Stimulated activated CD4-positive, alpha-beta T cell treated with anti-CD3 and anti-CD28 coated beads, Interleukin-4, amount 100 ng/mL, for 24 hours (primary cell): ENCODE measurements at regions not wholly inside any gene's neighbourhood (a gene's known extent, or its start where the extent isn't known, plus 50 kb on each side); places are given as distances from the start of the nearest gene placed in this dataset.
A peak's percentile ranks its signal among the peaks of the same experiment; 100 is the strongest.
"Not testable (repeated sequence)": the region's sequence is repeated elsewhere in the genome, so short reads cannot be mapped to it uniquely, and the experiment has no call there.

Experiments used
- DNase-seq: peaks from one replicate; pipeline ENCODE4 v3.0.0-alpha.2; 2020

DNA sequence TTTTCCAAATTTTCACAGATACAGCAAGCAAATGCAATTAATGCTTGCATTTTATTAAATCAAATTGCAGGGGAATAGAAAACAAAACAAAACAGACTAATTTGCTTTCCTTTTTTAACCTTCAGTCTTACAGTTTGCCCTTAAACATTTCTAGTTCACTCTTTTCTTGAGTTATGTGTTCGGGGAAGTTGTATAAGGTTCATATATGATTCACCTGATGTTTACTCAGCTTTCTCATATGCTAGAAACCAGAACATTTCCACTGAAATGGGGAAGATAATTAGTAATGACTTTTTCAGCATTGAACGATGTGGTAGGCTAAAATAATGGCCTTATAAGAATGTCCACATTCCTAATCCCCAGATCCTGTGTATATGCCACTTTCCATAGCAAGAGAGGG lies 176.2 kb upstream of the NBPF9 start:
- DNase-seq = not testable (repeated sequence)

DNA sequence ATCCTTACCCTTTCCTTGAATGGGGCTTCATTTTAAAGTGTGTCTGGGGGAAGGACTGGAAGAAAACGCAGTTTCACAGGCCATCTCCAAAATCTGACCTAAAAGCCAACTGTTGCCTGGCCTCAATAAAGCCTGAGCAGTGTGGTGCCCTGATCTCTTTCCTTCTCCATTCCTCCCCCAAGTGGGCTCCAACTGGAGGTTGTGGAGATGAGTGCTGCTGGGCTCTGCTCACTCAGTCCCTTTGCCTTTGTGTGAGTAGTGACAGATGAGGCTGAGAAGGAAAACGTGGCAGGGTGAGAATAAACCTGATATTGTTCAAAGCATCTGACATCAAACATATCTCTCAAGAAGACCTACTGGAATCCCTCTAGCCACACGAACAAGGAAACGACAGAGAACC lies 181.4 kb upstream of the NBPF9 start:
- not testable (repeated sequence) for DNase-seq

DNA sequence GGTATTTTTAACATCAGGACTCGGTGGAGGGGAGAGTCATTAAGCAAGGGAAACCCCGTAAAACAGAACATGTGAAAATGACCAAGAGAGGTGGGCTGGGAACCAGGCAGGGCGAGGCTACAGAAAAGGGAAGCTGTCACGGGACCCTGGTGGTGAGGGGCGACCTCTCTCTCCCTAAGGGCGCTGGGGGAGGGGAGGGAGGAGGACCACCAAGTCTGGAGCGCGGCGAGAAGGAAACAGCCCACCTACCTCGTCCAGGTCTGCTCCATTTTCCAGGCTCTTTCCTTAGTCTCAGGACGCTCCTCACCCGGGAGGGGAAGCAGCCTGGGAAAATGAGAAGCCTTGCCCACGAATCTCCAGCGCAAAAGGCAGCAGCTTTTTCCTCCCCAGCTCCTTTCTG lies 181.9 kb upstream of the NBPF9 start:
- DNase-seq = not testable (repeated sequence)

DNA sequence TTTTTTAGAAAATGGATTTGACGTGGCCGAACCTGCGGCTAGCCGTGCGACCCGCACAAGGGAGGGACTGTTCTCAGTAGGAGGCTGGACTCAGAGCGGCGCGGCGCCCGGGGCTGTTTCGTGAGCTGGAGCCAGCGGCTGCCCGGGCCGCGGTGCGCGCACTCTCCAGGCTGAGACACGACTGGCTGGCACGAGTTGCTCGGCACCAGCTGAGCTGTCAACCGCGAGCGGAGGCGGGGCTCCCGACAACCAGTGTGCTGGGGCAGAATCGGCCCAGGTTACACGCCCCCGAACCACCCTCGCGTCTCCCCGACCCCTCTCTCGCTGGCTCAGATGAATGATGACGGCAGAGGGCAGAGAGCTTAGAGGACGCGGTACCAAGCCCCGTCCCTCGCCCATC lies 182.3 kb upstream of the NBPF9 start:
- peak; percentile 7 for DNase-seq

DNA sequence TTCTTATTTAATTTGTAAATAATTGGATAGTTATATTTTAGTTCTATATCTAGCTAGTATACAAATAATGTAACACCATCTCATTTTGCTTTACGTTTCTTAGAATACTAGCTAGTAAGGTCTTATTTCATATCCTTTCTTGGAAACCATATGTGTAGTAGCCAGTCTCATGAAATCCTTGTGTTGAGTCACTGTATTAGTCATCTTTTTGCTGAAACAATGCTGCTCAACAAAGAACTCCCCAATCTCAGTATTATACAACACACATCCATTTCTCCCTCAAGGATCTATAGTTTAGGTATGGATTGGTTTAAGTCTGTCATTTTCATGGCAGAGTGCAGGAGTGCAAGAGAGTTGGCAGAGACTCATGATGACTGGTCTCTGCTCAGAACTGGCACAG lies 185.2 kb upstream of the NBPF9 start:
- not testable (repeated sequence) for DNase-seq

DNA sequence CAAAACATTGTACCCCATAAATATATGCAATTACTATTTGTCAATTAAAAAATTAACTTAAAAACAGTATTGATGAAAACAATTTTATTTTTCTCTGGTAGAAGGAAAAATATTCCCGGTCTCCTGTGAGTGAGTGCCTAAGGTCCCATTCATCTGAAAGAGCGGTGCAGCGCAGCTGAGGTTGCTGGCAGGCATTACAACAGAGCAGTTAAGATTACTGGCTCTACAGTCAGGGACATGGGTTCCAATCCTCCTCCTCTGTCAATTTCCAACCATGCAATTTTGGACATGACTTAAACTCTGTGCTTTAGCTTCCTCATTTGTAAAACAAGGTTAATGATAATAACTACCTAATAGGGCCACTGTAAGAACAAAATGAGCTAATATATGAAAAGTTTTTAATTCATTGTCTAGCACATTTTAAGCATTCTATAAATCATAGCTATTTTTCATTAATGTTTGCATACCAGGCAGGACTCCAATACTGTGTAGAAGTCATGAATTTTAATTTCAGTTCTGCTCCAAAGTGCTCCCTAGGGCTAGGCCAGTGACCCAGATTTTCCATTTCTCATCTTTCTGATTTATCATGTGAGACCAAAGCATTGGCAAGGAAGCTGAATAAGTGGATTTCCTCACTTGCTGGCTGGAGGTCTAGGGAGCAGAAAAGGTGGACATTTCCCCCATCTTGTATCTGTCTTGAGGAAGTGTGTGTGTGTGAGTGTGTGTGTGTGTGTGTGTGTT lies 174.2 kb upstream of the NBPF19 start:
- DNase-seq = not testable (repeated sequence)

DNA sequence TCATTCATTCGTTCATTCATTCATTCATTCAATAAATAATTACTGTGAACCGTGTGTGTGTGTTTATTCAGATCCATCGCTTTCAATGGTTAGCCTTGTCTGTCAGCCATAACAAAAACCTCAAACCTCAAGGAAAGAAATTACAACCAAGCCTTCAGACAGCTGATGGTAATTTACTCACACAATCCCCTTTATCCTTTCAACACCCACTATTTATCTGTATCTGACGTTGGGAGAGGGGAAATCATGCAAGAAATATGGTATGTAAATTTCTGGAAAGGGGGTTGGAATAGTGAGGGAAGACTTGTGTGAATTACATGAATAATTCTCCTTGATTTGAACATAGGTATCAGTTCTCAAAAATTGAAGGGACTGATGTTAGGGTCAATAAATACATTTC lies 173.6 kb upstream of the NBPF19 start:
- not testable (repeated sequence) for DNase-seq

DNA sequence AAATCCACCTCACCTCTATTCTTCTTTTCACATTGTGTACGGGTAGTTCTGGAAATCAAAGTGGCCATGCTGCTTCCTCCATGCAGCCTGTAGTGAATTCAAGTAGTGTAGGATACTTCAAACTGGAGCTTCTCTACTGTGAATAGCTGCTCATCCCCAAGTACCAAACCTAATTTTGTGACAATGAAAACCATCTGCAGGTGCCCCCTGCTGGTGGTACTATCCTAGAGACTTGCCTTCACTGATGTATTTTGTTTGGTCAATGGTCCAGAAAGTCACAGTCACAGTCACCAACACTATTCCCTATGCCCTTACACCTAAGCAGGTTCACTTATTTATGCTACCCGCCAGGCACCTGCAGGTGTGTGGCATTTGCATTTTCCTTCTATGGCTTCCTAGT lies 170.0 kb upstream of the NBPF19 start:
- DNase-seq = not testable (repeated sequence)

DNA sequence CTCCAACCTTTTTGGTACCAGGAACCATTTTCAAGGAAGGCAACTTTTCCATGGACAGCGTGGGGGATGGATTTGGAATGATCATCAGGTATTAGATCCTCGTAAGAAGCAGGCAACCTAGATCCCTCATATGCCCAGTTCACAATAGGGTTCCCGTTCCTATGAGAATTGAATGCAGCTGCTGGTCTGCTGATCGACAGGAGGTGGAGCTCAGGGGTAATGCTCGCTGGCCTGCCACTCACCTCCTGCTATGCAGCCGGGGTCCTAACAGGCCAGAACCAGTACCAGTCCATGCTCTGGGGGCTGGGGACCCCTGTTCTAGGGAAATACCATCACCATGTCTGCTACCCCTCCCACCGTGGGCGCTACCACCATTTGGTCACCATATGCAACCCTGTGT lies 167.2 kb upstream of the NBPF19 start:
- not testable (repeated sequence) for DNase-seq

DNA sequence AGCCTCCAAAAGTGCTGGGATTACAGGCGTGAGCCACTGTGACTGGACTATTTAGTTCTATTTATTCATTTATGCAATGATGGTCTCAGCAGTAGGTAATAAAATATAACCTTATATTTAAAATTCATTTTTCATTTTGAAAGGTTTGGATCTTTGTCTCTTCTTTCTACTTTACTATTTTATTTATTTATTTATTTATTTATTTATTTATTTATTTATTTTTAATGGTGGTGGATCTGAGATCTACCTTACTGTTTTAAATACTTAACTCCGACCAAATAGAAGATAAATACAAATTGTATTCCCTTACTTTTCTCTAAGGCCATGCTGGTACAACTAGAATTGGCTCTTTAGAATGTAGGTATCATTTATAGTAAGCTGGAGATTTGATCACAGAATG lies 159.9 kb upstream of the NBPF19 start:
- DNase-seq = not testable (repeated sequence)

DNA sequence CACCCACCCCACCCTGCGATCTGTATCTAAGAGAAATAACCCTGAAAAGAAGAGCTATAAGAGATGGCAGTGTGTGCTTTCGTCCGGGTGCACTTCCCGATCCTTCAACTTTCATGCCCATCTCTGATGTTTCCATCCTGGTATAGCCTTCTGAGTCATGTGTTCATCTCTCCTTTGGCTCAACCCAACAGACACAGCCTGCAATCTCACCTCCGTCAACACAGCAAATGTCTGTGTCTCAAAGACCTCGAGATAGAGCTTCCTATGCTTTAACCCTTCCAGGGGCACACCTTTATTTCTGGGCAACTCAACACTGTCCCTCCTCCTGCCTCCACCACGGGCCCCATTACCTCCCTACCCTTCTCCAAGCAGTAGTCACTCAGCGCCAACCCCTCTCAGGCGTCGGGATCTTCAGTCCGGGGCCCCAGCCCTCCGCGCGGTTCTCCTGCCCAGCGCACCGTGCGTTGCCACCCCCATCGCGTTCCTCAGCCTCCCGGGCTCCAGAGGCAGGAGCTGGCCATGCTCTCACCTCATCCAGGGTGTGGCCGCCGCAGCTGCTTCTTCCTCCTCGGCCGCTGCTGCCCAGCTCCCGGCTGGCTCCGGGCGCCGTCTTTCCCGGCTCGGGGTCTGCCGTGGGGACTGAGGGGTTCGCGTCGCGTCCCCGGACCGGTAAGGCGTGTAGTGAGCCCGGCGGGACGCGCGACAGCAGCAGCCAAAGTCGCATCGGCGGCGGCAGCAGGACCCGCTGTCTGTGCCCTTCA lies 153.7 kb upstream of the NBPF19 start:
- not testable (repeated sequence) for DNase-seq

DNA sequence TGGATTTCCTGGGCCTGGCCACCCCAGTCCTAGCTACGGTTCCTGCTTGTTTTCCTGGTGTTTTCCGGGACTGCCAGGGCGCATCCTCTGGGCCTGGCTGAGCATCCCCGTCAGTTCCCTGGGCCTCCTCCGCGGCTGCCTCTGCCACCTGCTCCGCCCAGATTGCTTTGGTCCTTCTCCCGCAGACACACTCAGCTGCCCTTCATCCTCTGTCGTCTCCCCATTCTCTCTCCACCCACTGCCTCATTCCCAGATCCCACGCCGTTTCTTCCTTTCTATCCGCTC lies 153.2 kb upstream of the NBPF19 start:
- DNase-seq = not testable (repeated sequence)

DNA sequence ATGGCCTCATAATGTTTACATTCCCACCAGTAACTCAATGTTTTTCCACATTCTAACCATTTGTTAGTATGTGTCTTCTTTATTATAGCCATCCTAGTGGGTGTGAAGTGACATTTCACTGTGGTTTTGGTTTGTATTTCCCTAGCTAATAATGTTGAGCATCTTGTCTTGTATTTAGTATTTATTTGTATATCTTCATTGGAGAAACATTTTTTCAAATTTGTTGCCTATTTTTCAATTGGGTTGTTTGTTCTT lies 144.8 kb upstream of the NBPF19 start:
- DNase-seq = not testable (repeated sequence)

DNA sequence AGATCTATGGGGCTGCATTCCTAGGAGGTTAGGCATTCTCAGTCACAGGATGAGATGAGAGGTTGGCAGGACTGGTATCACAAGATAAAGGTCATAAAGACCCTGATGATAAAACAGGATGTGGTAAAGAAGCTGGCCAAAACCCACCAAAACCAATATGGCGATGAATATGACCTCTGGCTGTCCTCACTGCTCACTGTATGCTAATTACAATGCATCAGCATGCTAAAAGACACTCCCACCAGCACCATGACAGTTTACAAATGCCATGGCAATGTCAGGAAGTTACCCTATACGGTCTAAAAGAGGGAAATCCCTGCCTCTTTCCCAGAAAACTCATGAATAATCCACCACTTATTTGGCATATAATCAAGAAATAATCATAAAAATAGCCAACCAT lies 138.8 kb upstream of the NBPF19 start:
- not testable (repeated sequence) for DNase-seq

DNA sequence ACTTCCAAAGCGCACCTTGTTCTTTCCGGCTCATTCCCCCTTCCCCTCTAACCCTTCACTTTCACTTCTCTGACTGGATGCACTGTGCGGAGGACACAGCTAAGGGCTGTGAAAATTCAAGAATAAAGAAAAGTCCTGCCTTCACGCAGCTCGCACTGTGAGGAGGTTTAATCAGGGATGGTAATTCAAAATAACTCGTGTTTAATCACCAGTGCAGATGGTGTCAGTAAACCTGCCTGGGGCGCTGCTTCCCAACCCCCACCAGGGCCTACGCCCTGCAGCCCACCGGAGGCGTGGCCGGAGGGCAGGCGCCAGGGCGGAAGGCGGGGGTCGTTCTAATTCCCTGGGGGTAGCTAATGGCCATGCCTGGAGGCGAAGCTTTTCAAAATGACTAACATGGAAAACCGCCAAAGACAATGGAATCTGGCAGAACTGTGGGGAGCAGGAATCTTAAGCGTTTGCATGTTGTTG lies 136.6 kb upstream of the NBPF19 start:
- DNase-seq = not testable (repeated sequence)

DNA sequence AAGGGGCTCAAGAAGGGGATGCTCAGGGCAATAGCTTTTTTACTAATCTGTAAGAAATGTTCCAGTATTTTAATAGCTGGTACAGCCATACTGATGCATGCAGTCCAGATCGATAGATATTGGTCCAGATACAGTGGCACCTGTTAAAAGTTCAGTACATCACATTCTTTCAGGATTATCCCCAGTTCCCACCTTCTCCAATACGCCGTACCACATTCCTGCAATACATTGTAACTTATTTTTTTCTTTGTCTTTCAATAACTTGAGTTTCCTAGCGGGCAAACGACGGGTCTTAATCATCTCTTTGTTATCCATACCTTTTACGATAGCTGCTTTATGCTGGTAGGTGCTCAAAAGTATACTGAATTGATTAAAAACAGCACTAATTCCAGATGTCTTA lies 136.1 kb upstream of the NBPF19 start:
- not testable (repeated sequence) for DNase-seq

DNA sequence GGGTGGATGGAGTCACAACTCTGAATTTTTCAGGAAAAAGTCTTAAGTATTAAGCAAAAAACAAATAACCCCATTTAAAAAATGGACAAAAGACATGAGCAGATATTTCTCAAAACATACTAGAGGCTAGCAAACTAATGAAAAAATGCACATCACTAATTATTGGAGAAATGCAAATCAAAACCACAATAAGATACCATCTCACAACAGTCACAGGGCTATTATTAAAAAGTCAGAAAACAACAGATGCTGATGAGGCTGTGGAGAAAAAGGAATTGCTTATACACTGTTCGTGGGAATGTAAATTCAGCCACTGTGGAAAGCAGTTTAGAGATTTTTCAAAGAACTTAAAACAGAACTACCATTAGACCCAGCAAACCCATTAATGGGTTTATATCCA lies 125.4 kb upstream of the NBPF19 start:
- DNase-seq = not testable (repeated sequence)

DNA sequence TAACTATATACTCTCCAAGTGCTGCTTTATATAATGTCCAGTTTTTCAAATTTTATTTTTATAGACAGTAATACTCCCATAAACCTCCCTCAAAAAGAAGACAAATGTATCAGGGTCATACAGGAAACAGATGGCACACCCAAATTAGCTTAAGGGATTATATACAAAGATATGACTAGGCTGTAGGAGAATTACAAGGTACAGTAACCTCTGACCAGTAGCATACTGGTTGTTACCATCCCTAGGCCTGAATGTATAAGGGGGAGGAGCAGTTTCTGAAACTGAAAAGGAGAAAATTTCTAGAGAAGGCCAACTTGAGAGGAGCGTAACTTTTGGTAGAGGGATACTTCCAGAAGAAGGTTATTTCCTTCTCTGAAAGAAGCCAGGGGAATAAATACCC lies 122.6 kb upstream of the NBPF19 start:
- not testable (repeated sequence) for DNase-seq

DNA sequence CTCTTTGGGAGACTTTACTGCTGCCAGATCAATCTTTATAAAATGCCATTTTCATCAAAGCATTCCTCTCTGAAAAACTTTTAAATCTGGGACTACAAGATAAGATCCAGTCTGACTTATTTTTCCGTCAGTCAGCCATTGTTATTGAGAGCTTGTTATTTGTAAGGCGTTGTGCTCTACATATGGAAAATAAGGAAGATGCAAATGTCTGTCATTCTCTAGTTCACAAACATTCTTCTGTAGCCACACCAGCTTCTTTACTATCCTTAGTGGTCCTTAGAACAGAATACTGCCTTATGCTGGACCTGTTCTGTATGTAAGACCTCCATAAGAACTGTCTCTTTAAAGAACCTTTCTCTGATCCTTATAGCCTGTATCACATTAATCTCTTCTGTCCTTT lies 120.3 kb upstream of the NBPF19 start:
- DNase-seq = not testable (repeated sequence)

DNA sequence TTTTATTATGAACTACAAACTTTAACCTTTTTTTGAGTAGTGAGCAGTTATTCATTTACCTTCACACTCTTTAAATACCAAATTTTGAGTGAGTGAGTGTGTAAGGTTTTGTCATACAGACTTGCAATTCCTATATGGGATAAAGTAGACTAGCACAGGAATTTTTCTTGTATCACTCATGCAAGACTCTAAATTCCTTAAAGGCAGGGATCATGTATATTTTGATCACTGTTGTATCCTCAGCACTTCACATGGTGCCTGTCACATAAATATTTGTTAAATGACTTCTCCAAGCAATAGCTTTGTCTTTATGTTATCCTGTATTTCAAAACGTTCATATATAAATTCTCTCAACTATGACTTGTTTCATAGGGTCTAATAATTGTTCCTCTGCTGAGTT lies 119.1 kb upstream of the NBPF19 start:
- DNase-seq = not testable (repeated sequence)

DNA sequence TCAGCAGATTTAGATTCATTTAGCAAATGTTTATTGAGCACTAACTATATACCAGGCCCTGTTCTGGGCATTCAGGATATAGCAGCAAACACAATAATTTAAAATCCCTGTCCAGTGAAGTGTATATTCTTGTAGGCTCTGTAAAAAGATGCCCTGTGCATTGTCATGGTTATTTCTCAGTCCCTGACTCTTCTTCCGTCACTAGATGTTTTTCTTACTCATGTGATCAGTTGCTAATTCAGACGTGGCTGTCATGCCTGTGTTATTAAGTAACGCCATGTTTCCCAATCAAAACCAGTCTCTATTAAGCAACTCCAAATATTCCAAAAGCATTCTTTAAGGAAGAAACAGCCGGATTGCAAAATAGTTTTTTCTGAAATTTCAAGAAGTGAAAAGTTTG lies 118.7 kb upstream of the NBPF19 start:
- DNase-seq = not testable (repeated sequence)

DNA sequence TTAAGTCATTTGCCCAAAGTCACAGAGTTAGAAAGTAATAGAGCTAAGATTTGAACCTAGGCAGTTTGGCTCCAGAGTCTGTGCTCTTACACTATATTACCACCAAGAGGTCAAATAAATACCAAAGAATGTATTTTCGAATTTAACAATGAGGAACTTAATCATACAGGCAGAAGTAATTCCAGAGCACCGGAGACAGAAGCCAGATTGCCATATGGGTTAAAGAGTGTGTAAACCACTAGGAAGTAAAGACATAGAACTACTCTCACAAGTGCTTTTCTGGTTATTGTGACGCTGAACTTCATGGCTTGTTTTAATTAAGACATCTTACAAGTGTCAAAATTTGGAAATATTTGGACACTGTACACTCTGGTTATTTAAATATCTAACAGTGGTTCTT lies 114.5 kb upstream of the NBPF19 start:
- not testable (repeated sequence) for DNase-seq

DNA sequence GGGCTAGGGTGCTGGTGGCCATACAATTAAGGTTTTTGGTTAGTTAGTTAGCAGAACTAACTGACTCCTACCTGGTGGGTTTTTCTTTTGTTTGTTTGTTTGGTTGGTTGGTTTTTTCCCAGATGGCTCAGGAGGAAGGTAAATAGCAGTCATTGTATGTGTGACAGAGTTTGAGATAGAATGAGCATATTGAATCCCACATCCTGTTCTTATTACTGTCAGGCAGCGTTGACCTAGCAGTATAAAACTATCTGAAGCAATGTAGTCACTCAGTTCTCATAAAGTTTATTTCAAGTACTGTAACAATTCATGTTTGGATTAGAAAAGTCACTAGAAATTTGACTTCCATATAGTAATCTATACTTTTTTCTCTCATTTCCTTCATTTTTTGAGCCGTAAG lies 113.5 kb upstream of the NBPF19 start:
- DNase-seq = not testable (repeated sequence)

DNA sequence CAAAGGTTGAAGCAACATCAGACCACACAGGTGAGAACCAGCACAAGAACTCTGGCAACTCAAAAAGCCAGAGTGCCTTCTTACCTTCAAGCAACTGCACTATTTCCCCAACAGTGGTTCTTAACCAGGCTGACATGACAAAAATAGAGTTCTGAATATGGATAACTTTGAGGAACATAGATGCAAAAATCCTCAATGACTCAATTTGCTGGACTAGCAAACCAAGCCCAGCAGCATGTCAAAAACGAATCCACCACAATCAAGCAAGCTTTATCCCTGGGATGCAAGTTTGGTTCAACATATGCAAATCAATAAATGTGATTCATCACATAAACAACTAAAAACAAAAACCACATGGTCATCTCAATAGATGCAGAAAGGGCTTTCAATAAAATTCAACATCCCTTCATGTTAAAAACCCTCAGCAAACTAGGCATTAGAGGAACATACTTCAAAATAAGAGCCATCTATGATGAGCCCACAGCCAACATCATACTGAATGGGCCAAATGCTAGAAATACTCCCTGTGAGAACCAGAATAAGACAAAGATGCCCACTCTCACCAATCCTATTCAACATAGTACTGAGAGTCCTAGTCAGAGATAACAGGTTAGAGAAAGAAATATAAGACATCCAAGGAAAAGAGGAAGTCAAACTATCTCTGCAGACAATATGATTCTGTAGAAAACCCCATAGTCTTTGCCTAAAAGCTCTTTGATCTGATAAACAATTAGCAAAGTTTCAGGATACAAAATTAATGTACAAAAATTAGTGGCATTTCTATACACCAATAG lies 110.5 kb upstream of the NBPF19 start:
- not testable (repeated sequence) for DNase-seq
